Osteocyte (in vitro differentiated cells): ENCODE measurements at regions not wholly inside any gene's neighbourhood (a gene's known extent, or its start where the extent isn't known, plus 50 kb on each side); places are given as distances from the start of the nearest gene placed in this dataset.
A peak's percentile ranks its signal among the peaks of the same experiment; 100 is the strongest.

Experiments used
- DNase-seq: peaks from one replicate; pipeline ENCODE4 v3.0.0; 2021; ENCODE audit warnings: mixed read lengths; ENCODE audit not compliant: unreplicated experiment; ENCODE audit errors: extremely low spot score
- H3K27ac Mint-ChIP-seq: one replicate; pipeline ENCODE4 v1.8.0; 2021; ENCODE audit warnings: mild to moderate bottlenecking, mixed read lengths; ENCODE audit not compliant: unreplicated experiment
- H3K27me3 Mint-ChIP-seq: one replicate; pipeline ENCODE4 v1.8.0; 2021; ENCODE audit warnings: mixed read lengths; ENCODE audit not compliant: unreplicated experiment
- H3K36me3 Mint-ChIP-seq: one replicate; pipeline ENCODE4 v1.8.0; 2021; ENCODE audit warnings: mixed read lengths; ENCODE audit not compliant: unreplicated experiment
- H3K4me1 Mint-ChIP-seq: one replicate; pipeline ENCODE4 v1.8.0; 2021; ENCODE audit warnings: mixed read lengths; ENCODE audit not compliant: unreplicated experiment
- H3K4me3 Mint-ChIP-seq: one replicate; pipeline ENCODE4 v1.8.0; 2021; ENCODE audit warnings: mild to moderate bottlenecking, moderate library complexity, mixed read lengths; ENCODE audit not compliant: unreplicated experiment
- H3K9me3 Mint-ChIP-seq: one replicate; pipeline ENCODE4 v1.8.0; 2021; ENCODE audit warnings: mixed read lengths; ENCODE audit not compliant: unreplicated experiment
- TF ChIP-seq, protein P1 (sequence below): fragments of 200-600 bp; sonication (generic); IDR thresholded peaks from 2 replicates; pipeline ENCODE4 v1.5.0; 2021; ENCODE audit warnings: antibody characterized with exemption, mild to moderate bottlenecking, moderate library complexity

DNA sequence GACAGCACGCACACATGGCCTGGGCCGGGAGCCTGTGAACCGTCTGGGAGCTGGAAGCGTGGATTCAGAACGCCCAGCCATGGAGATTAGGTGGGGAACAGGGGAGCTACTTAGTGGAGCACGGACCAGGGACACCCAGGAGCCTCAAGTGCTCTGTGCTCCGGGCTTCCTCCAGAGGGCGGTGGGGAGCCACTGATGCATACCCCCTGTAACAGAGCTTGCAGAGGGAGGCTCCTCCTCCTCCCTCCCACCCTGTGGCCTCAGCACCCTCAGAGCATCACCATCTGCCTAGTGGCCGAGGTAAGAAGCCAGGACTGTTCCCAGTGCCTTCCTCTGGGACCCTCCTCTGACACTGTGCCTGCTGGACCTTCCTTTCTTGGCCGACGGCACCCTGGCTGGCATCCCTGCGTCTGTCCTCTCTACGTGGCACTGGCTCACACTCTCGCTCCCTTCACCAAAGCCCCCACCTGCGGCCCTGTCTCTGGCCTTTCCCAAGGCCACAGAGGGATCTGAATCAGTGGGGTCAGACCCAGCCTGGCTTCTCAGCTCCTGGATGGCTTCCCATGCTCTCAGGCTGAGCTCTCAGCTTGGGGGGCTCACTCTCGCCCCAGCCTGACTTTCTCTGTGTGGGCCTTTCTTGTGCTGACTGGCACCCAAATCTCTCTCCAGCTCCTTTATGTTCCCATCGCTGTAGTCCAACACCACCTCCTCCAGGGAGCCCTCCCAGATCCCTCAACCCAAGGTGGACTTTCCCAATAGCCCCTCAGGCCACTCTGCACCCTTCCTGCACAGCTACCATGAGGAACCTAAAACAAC is 780.9 kb downstream of the BRD1 start:
- TF ChIP-seq, protein P1, sequence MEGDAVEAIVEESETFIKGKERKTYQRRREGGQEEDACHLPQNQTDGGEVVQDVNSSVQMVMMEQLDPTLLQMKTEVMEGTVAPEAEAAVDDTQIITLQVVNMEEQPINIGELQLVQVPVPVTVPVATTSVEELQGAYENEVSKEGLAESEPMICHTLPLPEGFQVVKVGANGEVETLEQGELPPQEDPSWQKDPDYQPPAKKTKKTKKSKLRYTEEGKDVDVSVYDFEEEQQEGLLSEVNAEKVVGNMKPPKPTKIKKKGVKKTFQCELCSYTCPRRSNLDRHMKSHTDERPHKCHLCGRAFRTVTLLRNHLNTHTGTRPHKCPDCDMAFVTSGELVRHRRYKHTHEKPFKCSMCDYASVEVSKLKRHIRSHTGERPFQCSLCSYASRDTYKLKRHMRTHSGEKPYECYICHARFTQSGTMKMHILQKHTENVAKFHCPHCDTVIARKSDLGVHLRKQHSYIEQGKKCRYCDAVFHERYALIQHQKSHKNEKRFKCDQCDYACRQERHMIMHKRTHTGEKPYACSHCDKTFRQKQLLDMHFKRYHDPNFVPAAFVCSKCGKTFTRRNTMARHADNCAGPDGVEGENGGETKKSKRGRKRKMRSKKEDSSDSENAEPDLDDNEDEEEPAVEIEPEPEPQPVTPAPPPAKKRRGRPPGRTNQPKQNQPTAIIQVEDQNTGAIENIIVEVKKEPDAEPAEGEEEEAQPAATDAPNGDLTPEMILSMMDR, result peak; percentile 56
- H3K9me3 Mint-ChIP-seq, result no peaks in the 10 kb centered on the region
- no peaks in the 10 kb centered on the region for H3K36me3 Mint-ChIP-seq
- peaks cover 12% of the 10 kb centered on the region for H3K4me1 Mint-ChIP-seq
- H3K27ac Mint-ChIP-seq, result no peak overlapping the region
- no peaks in the 10 kb centered on the region for H3K27me3 Mint-ChIP-seq
- no peak for DNase-seq
- no peak overlapping the region for H3K4me3 Mint-ChIP-seq

DNA sequence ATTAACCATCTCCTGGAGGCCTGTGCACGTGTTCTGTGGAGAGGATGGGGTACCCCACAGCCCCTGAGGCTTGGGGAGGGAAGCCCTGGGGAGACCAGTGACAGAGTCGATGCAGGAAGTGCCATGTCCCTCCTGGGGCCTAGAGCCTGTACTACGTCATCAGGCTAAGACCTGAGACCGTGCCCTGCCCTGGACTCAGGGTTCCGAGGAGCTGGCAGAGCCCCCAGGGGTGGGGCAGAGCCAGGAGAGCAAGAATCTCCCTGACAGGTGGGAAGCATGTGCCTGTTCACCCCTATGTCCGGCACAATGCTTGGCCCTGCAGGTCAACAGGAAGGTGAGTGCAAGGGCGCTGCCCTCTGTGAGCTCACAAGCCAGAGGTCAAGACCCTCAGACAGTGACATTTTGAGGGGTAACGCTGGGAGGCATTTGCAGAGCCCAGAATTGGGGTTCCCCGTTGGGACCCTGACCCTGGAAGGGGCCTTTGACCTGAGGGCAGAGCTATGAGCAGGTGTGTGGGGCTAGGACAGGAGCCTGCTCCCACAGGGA is 781.6 kb downstream of the BRD1 start:
- Mint-ChIP-seq H3K9me3 (no peaks in the 10 kb centered on the region), H3K27ac (no peak overlapping the region), H3K4me3 (no peak overlapping the region), H3K36me3 (no peaks in the 10 kb centered on the region), H3K27me3 (no peaks in the 10 kb centered on the region), H3K4me1 (peaks cover 12% of the 10 kb centered on the region)
- TF ChIP-seq, protein P1, result no peak
- no peak for DNase-seq

DNA sequence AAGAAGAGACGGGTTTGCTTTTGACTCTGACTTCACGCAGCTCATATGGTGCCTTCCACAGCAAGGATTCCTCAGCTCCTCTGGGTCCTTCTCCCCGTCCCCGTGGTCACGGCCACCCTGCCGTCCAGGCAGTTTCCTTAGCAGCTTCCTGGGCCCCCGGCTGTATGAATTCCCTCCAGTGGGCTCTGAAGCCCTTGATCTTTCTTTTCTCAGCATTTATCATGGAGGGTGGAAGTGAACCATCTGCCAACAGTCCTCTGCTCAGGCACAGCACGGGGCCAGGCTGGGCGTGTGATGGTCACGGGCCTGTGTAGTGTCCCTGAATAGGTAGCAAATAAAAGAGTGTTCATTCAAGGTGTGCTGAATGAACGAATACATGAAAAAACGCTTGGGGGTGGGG is 782.4 kb downstream of the BRD1 start:
- TF ChIP-seq, protein P1, result no peak
- no peak overlapping the region for H3K4me3 Mint-ChIP-seq
- no peaks in the 10 kb centered on the region for H3K9me3 Mint-ChIP-seq
- peaks cover 9% of the 10 kb centered on the region for H3K4me1 Mint-ChIP-seq
- H3K27me3 Mint-ChIP-seq, result no peaks in the 10 kb centered on the region
- H3K36me3 Mint-ChIP-seq, result no peaks in the 10 kb centered on the region
- DNase-seq, result no peak
- H3K27ac Mint-ChIP-seq, result no peak overlapping the region

DNA sequence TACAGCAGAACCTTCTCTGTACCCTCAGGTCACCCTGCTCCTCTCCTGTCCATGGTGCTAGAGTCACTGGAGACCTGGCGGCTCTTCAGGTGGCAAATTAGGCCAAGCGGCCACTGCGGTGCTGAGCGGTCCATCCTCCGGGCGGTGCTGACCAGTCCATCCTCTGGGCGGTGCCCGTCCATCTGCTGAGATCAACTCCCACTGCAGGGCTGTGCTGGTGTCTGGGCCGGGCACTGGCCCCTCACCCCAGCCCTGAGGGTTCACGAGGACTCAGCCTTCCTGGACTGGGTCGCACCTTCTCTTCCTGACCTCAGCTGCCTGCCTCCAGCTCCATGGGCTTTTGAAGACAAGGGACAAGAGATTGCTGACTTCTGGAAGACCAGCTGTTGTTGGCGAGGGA is 782.9 kb downstream of the BRD1 start:
- no peak overlapping the region for H3K27ac Mint-ChIP-seq
- H3K9me3 Mint-ChIP-seq, result no peaks in the 10 kb centered on the region
- H3K27me3 Mint-ChIP-seq, result no peaks in the 10 kb centered on the region
- peaks cover 9% of the 10 kb centered on the region for H3K4me1 Mint-ChIP-seq
- H3K4me3 Mint-ChIP-seq, result no peak overlapping the region
- TF ChIP-seq, protein P1, result no peak
- DNase-seq, result no peak
- H3K36me3 Mint-ChIP-seq, result no peaks in the 10 kb centered on the region

DNA sequence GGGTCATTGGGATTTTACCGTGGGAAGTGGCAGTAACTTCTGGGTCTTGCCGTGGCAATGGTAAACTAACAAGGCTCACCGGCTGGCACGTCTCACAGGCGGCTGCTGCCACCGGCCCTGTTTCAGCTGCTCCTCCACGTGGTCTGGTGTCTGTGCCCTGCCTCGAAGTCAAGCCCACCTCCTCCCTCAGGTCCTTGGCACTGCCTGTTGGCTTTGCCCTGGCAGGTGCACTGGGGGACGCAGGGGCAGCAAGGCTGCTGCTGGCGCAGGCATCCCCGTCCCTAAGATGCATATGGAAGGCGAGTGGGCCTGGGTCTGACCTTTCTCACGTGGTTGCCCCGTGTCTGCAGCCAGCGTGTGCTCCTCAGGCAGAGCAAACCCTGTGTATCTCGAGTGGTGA is 783.6 kb downstream of the BRD1 start:
- H3K4me3 Mint-ChIP-seq, result no peak overlapping the region
- no peaks in the 10 kb centered on the region for H3K9me3 Mint-ChIP-seq
- TF ChIP-seq, protein P1, result no peak
- H3K27ac Mint-ChIP-seq, result no peak overlapping the region
- no peaks in the 10 kb centered on the region for H3K36me3 Mint-ChIP-seq
- peaks cover 9% of the 10 kb centered on the region for H3K4me1 Mint-ChIP-seq
- H3K27me3 Mint-ChIP-seq, result no peaks in the 10 kb centered on the region
- no peak for DNase-seq
